Upper lobe of left lung (tissue), 4 donors: ENCODE measurements at regions not wholly inside any gene's neighbourhood (a gene's known extent, or its start where the extent isn't known, plus 50 kb on each side); places are given as distances from the start of the nearest gene placed in this dataset.

ENCODE experiments used
- CTCF ChIP-seq, 6 experiments: fragments of 450-650 bp in 4 of 6; fragments of 200-600 bp in 2 of 6; sonication (generic) in 2 of 6; IDR thresholded peaks; one replicate each; pipeline ENCODE4 v1.5.1; 2016 to 2019; ENCODE audit warnings: antibody characterized with exemption in 6 of 6
- POLR2A ChIP-seq, 4 donors: fragments of 450-650 bp; IDR thresholded peaks; one replicate each; pipeline ENCODE4 v1.5.1; 2016 to 2017; ENCODE audit warnings: antibody characterized with exemption in 4 of 4, mild to moderate bottlenecking in 2 of 4
- POLR2AphosphoS5 ChIP-seq, 2 donors: sonication (generic); formaldehyde crosslinking; IDR thresholded peaks; one replicate each; pipeline ENCODE4 v1.5.1; 2017; ENCODE audit warnings: antibody characterized with exemption in 2 of 2

GRCh38 chr6:86789779-86790411 lies 147.4 kb upstream of the HTR1E start:
- TF ChIP-seq POLR2A (IDR thresholded peaks at IDR 0.05) = no peak
- no peak for TF ChIP-seq CTCF (IDR thresholded peaks at IDR 0.05)
- TF ChIP-seq POLR2AphosphoS5 (IDR thresholded peaks at IDR 0.05) = no peak
